ENCODE measurements at regions not wholly inside any gene's neighbourhood (a gene's known extent, or its start where the extent isn't known, plus 50 kb on each side); places are given as distances from the start of the nearest gene placed in this dataset.

DNA sequence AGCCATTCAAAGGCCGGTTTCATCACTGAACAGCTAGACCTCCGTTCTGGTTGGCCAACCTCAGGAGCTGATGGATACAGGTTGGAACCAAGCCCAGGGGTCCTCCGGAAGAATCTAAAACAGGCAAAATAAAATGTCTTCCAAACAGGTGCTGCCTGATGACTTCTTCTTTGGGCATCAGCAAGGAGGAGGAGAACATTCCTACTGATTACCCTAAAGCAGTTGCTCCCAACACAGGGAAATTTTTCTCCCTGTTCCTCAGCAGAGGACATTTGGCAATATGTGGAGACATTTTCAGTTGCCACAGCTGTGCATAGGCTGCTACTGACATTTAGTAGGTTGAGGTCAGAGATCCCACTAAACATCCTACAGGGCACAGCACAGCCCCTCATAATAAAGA, 319.3 kb upstream of the PPARGC1A start:
- TF ChIP-seq, protein P1, sequence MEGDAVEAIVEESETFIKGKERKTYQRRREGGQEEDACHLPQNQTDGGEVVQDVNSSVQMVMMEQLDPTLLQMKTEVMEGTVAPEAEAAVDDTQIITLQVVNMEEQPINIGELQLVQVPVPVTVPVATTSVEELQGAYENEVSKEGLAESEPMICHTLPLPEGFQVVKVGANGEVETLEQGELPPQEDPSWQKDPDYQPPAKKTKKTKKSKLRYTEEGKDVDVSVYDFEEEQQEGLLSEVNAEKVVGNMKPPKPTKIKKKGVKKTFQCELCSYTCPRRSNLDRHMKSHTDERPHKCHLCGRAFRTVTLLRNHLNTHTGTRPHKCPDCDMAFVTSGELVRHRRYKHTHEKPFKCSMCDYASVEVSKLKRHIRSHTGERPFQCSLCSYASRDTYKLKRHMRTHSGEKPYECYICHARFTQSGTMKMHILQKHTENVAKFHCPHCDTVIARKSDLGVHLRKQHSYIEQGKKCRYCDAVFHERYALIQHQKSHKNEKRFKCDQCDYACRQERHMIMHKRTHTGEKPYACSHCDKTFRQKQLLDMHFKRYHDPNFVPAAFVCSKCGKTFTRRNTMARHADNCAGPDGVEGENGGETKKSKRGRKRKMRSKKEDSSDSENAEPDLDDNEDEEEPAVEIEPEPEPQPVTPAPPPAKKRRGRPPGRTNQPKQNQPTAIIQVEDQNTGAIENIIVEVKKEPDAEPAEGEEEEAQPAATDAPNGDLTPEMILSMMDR (IDR thresholded peaks at IDR 0.05; ENCODE audit: low read depth, low read length, missing input control): no peak
- TF ChIP-seq JUND (IDR thresholded peaks at IDR 0.05) (no peak), NR2F2 (IDR thresholded peaks at IDR 0.05) (no peak), RXRA (IDR thresholded peaks at IDR 0.05) (no peak), SP1 (IDR thresholded peaks at IDR 0.05) (no peak), EGR1 (IDR thresholded peaks at IDR 0.05; ENCODE audit: low read depth in 2 of 2) (no peak), TAF1 (conservative IDR thresholded peaks at IDR 0.05) (no peak)
- TF ChIP-seq, protein P2, sequence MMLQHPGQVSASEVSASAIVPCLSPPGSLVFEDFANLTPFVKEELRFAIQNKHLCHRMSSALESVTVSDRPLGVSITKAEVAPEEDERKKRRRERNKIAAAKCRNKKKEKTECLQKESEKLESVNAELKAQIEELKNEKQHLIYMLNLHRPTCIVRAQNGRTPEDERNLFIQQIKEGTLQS (IDR thresholded peaks at IDR 0.05): no peak
- TF ChIP-seq, protein P3, sequence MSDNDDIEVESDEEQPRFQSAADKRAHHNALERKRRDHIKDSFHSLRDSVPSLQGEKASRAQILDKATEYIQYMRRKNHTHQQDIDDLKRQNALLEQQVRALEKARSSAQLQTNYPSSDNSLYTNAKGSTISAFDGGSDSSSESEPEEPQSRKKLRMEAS (IDR thresholded peaks at IDR 0.05): no peak
- TF ChIP-seq, protein P4, sequence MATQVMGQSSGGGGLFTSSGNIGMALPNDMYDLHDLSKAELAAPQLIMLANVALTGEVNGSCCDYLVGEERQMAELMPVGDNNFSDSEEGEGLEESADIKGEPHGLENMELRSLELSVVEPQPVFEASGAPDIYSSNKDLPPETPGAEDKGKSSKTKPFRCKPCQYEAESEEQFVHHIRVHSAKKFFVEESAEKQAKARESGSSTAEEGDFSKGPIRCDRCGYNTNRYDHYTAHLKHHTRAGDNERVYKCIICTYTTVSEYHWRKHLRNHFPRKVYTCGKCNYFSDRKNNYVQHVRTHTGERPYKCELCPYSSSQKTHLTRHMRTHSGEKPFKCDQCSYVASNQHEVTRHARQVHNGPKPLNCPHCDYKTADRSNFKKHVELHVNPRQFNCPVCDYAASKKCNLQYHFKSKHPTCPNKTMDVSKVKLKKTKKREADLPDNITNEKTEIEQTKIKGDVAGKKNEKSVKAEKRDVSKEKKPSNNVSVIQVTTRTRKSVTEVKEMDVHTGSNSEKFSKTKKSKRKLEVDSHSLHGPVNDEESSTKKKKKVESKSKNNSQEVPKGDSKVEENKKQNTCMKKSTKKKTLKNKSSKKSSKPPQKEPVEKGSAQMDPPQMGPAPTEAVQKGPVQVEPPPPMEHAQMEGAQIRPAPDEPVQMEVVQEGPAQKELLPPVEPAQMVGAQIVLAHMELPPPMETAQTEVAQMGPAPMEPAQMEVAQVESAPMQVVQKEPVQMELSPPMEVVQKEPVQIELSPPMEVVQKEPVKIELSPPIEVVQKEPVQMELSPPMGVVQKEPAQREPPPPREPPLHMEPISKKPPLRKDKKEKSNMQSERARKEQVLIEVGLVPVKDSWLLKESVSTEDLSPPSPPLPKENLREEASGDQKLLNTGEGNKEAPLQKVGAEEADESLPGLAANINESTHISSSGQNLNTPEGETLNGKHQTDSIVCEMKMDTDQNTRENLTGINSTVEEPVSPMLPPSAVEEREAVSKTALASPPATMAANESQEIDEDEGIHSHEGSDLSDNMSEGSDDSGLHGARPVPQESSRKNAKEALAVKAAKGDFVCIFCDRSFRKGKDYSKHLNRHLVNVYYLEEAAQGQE (IDR thresholded peaks at IDR 0.05): no peak
- TF ChIP-seq, protein P5, sequence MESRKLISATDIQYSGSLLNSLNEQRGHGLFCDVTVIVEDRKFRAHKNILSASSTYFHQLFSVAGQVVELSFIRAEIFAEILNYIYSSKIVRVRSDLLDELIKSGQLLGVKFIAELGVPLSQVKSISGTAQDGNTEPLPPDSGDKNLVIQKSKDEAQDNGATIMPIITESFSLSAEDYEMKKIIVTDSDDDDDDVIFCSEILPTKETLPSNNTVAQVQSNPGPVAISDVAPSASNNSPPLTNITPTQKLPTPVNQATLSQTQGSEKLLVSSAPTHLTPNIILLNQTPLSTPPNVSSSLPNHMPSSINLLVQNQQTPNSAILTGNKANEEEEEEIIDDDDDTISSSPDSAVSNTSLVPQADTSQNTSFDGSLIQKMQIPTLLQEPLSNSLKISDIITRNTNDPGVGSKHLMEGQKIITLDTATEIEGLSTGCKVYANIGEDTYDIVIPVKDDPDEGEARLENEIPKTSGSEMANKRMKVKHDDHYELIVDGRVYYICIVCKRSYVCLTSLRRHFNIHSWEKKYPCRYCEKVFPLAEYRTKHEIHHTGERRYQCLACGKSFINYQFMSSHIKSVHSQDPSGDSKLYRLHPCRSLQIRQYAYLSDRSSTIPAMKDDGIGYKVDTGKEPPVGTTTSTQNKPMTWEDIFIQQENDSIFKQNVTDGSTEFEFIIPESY (IDR thresholded peaks at IDR 0.05): no peak
